ENCODE measurements at regions not wholly inside any gene's neighbourhood (a gene's known extent, or its start where the extent isn't known, plus 50 kb on each side); places are given as distances from the start of the nearest gene placed in this dataset.

GRCh38 chr5:40346901-40347300 lies 332.8 kb upstream of the PTGER4 start:
- TF ChIP-seq POLR2A (IDR thresholded peaks at IDR 0.05), result no peak
- TF ChIP-seq, protein P1, sequence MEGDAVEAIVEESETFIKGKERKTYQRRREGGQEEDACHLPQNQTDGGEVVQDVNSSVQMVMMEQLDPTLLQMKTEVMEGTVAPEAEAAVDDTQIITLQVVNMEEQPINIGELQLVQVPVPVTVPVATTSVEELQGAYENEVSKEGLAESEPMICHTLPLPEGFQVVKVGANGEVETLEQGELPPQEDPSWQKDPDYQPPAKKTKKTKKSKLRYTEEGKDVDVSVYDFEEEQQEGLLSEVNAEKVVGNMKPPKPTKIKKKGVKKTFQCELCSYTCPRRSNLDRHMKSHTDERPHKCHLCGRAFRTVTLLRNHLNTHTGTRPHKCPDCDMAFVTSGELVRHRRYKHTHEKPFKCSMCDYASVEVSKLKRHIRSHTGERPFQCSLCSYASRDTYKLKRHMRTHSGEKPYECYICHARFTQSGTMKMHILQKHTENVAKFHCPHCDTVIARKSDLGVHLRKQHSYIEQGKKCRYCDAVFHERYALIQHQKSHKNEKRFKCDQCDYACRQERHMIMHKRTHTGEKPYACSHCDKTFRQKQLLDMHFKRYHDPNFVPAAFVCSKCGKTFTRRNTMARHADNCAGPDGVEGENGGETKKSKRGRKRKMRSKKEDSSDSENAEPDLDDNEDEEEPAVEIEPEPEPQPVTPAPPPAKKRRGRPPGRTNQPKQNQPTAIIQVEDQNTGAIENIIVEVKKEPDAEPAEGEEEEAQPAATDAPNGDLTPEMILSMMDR (IDR thresholded peaks at IDR 0.05), result no peak
